HEK293T (cell line): ENCODE measurements at regions not wholly inside any gene's neighbourhood (a gene's known extent, or its start where the extent isn't known, plus 50 kb on each side); places are given as distances from the start of the nearest gene placed in this dataset.

ENCODE experiments used
- BHLHE40 ChIP-seq: fragments of 450-650 bp; IDR thresholded peaks from 2 replicates; pipeline ENCODE4 v1.6.1; 2016; ENCODE audit warnings: mild to moderate bottlenecking, moderate library complexity, borderline replicate concordance
- ELF4 ChIP-seq: fragments of 450-650 bp; IDR thresholded peaks from 2 replicates; pipeline ENCODE4 v1.6.1; 2017; ENCODE audit warnings: antibody characterized with exemption
- FOXM1 ChIP-seq: fragments of 450-650 bp; IDR thresholded peaks from 2 replicates; pipeline ENCODE4 v1.6.1; 2017; ENCODE audit warnings: mild to moderate bottlenecking, borderline replicate concordance
- HDGF ChIP-seq: fragments of 450-650 bp; IDR thresholded peaks from 2 replicates; pipeline ENCODE4 v1.6.1; 2017; ENCODE audit warnings: antibody characterized with exemption, borderline replicate concordance
- NFRKB ChIP-seq: fragments of 450-650 bp; IDR thresholded peaks from 2 replicates; pipeline ENCODE4 v1.6.1; 2016; ENCODE audit warnings: mild to moderate bottlenecking, moderate library complexity
- SP1 ChIP-seq: fragments of 450-650 bp; IDR thresholded peaks from 2 replicates; pipeline ENCODE4 v1.6.1; 2017
- TARDBP ChIP-seq: fragments of 450-650 bp; IDR thresholded peaks from 2 replicates; pipeline ENCODE4 v1.6.1; 2016
- ZNF384 ChIP-seq: fragments of 450-650 bp; IDR thresholded peaks from 2 replicates; pipeline ENCODE4 v1.6.1; 2016

DNA sequence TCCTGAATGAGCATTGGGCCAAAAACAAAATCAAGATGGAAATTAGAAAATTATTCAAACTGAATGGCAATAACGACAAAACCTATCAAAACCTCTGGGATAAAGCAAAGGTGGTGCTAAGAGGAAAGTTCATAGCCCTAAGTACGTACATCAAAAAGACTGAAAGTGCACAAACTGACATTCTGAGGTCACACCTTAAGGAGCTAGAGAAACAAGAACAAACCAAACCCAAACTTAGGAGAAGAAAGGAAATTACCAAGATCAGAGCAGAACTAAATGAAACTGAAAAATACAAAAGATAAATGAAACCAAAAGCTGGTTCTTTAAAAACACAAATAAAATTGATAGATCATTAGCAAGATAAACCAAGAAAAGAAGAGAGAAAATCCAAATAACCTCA, 1543.5 kb upstream of the ACVR2A start:
- TF ChIP-seq FOXM1 (no peak), BHLHE40 (no peak), TARDBP (no peak), ELF4 (no peak), ZNF384 (no peak), HDGF (no peak), NFRKB (no peak), SP1 (no peak)
